Activated T-helper 17 cell treated with anti-CD3 and anti-CD28 coated beads, Interleukin-2, amount 50 U/mL, for 72 hours (primary cell): ENCODE measurements at regions not wholly inside any gene's neighbourhood (a gene's known extent, or its start where the extent isn't known, plus 50 kb on each side); places are given as distances from the start of the nearest gene placed in this dataset.

Experiments
- ATAC-seq: fragments of 150-1000 bp; cut with Tn5 transposase; replicated peaks from 2 replicates; pipeline ENCODE4 v1.10.0; 2021; ENCODE audit warnings: mild to moderate bottlenecking, moderate library complexity
- H3K27ac Mint-ChIP-seq: one replicate; pipeline ENCODE4 v1.8.0; 2022; ENCODE audit warnings: mixed read lengths
- H3K27me3 Mint-ChIP-seq: one replicate; pipeline ENCODE4 v1.8.0; 2022; ENCODE audit warnings: mixed read lengths
- H3K36me3 Mint-ChIP-seq: one replicate; pipeline ENCODE4 v1.8.0; 2022; ENCODE audit warnings: low read depth, mild to moderate bottlenecking, mixed read lengths
- H3K4me1 Mint-ChIP-seq: one replicate; pipeline ENCODE4 v1.8.0; 2022; ENCODE audit warnings: mixed read lengths
- H3K4me3 Mint-ChIP-seq: one replicate; pipeline ENCODE4 v1.8.0; 2022; ENCODE audit warnings: mild to moderate bottlenecking, mixed read lengths
- H3K9me3 Mint-ChIP-seq: one replicate; pipeline ENCODE4 v1.8.0; 2022; ENCODE audit warnings: mixed read lengths

DNA sequence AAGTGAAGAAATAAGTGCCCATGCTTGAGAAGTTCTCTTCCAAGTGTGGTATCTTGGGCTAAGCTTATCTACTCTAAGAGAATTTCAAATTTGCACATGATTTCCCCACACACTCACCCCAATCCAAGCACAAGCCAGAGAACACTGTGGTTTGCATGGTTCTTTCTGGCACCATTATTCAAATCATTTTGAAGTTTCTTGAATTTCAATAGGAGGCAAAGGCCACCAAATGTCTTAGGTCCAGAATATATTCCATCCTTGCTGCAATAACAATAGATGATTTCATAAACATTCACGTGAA is 359.7 kb downstream of the IRS2 start:
- Mint-ChIP-seq H3K9me3 (no peaks in the 10 kb centered on the region), H3K27ac (no peak overlapping the region), H3K4me3 (no peak overlapping the region), H3K4me1 (no peaks in the 10 kb centered on the region), H3K36me3 (no peaks in the 10 kb centered on the region), H3K27me3 (peaks cover 14% of the 10 kb centered on the region)
- ATAC-seq, result no peak

DNA sequence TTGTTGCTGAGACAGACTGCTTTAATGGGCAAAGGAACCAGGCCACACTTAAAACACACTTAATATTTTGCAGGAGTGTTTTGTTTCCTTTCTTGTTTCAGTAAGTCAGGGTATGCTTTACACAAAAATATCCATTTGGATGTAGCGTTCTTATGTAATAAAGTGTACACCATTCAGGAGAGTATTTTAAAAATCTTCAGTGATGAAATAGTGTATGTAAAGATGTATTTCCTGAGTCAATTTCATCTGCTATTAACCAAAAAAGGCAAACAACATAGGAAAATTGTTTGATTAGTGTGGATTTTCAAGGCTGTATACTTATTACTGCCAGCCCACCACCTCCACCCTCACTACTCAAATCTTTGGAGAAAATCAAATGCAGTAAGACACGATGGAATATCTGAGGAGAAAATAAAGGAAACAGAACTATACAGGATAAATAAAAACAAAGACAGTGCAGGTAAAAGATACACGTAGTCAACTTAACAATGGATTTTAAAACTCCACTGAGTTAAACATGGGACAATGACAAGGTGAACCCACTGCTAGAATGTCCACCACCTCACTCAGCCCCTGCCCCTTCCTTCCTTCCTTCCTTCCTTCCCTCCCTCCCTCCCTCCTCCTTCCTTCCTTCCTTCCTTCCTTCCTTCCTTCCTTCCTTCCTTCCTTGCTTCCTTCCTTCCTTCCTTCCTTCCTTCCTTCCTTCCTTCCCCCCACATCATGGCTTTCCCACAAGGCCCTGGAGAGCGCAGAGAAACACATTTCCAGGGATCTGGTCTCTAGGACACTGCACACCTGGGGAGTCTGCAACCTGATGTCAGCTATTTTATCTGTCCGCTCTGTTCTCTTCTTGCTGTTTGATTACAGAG is 360.3 kb downstream of the IRS2 start:
- no peak overlapping the region for H3K27ac Mint-ChIP-seq
- H3K9me3 Mint-ChIP-seq, result no peaks in the 10 kb centered on the region

DNA sequence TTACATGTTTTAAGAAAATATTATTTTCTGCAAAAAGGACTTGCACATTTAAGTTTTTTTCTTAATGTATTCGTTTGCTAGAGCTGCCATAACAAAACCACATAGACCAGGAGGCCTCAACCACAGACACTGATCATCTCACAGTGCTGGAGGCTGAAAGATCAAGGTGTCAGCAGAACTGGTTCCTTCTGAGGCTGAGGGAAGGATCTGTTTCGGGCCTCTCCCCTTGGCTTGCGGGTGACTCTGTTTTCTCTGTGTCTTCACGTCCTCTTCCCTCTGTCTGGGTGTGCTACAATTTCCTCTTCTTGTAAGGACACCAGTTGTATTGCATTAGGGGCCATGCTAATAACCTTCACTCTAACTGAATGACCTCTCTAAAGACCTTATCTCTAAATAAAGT is 364.2 kb downstream of the IRS2 start:
- Mint-ChIP-seq H3K4me1 (no peaks in the 10 kb centered on the region), H3K27ac (no peak overlapping the region), H3K4me3 (no peak overlapping the region), H3K9me3 (no peaks in the 10 kb centered on the region), H3K27me3 (peaks cover 12% of the 10 kb centered on the region), H3K36me3 (no peaks in the 10 kb centered on the region)
- no peak for ATAC-seq

More for the DNA sequence above, 360.3 kb downstream of the IRS2 start:
- Mint-ChIP-seq H3K4me3 (no peak overlapping the region), H3K36me3 (no peaks in the 10 kb centered on the region), H3K4me1 (no peaks in the 10 kb centered on the region), H3K27me3 (peaks cover 14% of the 10 kb centered on the region)
- no peak for ATAC-seq

DNA sequence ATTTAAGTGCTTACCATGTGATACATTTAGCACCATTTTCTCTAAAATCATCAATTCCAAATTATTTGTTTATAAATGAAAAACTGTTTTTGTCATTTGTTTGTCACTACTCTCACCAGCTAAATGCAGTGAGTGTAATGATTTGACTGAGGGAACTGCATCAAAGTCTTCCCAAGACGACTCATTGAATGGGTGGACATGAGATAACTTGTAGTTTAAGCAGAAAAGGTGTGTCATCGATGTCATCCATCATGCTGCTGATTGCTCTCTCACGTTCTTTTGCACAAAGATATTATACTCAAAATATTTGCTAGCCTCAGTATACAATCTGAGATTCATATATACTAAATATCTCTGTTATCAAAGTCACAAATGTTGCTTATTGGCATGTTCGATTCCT is 366.5 kb downstream of the IRS2 start:
- no peaks in the 10 kb centered on the region for H3K36me3 Mint-ChIP-seq
- H3K4me3 Mint-ChIP-seq, result no peak overlapping the region
- H3K9me3 Mint-ChIP-seq, result no peaks in the 10 kb centered on the region
- H3K27ac Mint-ChIP-seq, result no peak overlapping the region
- H3K27me3 Mint-ChIP-seq, result peaks cover 19% of the 10 kb centered on the region
- no peaks in the 10 kb centered on the region for H3K4me1 Mint-ChIP-seq
- ATAC-seq, result no peak

DNA sequence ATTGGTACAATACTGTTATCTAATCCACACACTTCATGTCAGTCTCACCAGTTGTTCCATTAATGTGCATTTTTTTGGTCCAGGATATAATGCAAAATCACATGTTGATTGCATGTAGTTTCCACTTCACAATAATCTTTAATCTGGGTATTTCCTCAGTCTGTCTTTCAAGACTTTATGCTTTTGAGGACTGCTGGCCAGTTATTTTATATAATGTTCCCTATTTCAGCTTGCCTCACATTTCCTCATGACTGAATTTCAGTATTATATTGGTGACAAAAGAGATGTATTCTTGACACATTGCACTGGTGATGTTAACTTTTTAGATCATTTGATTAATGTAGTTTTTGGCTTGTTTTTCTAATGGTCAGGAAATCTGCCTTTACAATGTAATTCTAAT is 368.3 kb downstream of the IRS2 start:
- H3K36me3 Mint-ChIP-seq, result no peaks in the 10 kb centered on the region
- no peaks in the 10 kb centered on the region for H3K9me3 Mint-ChIP-seq
- no peak for ATAC-seq
- H3K4me1 Mint-ChIP-seq, result no peaks in the 10 kb centered on the region
- peaks cover 25% of the 10 kb centered on the region for H3K27me3 Mint-ChIP-seq
- no peak overlapping the region for H3K4me3 Mint-ChIP-seq
- no peak overlapping the region for H3K27ac Mint-ChIP-seq

DNA sequence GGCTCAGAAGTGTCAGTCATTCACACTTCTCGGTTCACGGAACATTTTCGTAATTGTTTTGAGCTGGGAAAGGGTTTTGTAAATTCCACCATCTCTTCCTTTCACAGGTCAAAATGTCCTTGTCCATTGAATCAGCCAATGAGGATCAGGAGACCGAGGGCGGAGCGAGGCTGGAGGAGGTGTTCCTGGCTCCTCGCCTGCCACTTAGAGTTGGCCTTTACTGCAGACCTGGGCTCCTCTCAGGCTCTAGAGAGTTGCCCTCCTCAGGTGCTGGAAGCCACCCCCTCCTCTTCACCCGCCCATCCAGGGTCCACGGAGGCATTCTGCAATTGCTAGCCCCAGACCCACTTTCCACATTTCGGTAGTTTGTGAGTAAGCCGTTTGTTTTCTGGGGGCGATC is 370.4 kb downstream of the IRS2 start:
- H3K27ac Mint-ChIP-seq, result no peak overlapping the region

DNA sequence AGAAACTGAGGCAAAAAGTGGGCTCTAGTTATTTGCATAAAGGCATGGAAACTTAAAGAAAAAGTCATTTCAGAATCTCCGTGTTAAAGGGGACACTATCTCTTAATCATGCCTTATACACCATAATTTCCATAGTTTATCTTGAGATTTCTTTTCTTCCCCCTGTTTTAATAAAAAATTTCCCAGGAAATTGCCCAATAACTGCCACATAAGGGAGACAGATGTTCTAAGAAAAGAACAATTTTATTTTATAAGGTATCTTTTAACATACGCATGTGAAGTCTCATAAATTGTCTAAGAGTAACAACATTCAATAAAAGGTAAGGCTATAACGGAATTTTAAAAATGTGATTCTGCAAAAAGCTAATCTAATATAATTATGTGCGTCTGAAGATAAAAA is 371.3 kb downstream of the IRS2 start:
- no peak overlapping the region for H3K4me3 Mint-ChIP-seq
- peaks cover 23% of the 10 kb centered on the region for H3K27me3 Mint-ChIP-seq
- H3K36me3 Mint-ChIP-seq, result no peaks in the 10 kb centered on the region
- no peaks in the 10 kb centered on the region for H3K9me3 Mint-ChIP-seq
- H3K4me1 Mint-ChIP-seq, result no peaks in the 10 kb centered on the region
- no peak overlapping the region for H3K27ac Mint-ChIP-seq
- ATAC-seq, result no peak

More for the DNA sequence above, 370.4 kb downstream of the IRS2 start:
- H3K9me3 Mint-ChIP-seq, result no peaks in the 10 kb centered on the region
- no peak for ATAC-seq
- no peak overlapping the region for H3K4me3 Mint-ChIP-seq
- H3K4me1 Mint-ChIP-seq, result no peaks in the 10 kb centered on the region
- no peaks in the 10 kb centered on the region for H3K36me3 Mint-ChIP-seq
- H3K27me3 Mint-ChIP-seq, result peaks cover 23% of the 10 kb centered on the region

DNA sequence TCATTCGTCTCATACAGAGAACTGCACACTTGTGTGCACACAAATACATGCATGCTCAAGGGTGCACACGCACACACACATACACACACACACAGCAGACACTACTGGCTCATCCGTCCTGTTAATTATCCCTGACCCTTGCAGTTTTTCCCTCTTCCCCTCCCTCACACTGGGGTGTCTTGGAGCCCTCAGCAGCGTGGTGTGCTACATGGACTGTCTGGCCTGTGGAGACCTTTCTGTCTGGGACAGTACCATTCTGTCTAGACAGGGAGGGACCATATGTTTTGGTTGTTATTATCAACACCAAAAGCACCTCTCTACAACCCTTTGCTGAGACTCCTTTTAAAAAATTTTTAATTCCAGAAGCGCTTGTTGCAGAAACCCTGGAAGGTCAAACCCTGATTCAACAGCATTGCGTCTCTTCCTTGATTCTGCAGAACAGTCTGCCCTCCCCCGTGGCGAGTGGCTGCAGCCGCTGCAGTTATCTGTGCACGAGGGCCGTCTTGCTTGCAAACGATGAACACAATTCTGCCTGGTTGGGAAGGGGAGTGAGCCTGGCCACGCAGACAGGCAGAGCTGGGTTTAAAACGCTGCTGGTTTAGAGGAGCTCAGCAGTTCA is 374.0 kb downstream of the IRS2 start:
- H3K4me3 Mint-ChIP-seq, result no peak overlapping the region
- no peaks in the 10 kb centered on the region for H3K4me1 Mint-ChIP-seq
- no peak overlapping the region for H3K27ac Mint-ChIP-seq
- ATAC-seq, result no peak
- H3K27me3 Mint-ChIP-seq, result peaks cover 18% of the 10 kb centered on the region
- no peaks in the 10 kb centered on the region for H3K9me3 Mint-ChIP-seq
- no peaks in the 10 kb centered on the region for H3K36me3 Mint-ChIP-seq

DNA sequence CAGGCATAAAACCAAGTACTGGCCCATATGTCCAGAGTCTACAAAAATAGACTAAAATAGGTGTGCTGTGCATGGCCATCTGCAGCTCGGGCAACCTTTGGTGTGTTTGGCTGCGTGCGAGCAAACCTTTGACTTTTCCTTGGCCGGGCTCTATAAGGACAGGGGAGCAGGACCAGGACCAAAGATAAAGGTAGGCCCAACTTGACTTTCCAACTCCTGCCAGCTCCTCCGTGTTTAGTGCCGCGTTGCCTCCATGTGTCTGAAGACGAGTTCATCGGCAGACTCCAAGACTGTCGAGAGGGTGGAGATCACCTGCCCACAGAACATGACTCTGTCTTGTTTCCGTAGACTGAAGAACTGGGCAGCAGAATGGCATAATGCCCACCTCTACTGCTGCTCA is 375.5 kb downstream of the IRS2 start:
- Mint-ChIP-seq H3K27me3 (peaks cover 13% of the 10 kb centered on the region), H3K36me3 (no peaks in the 10 kb centered on the region), H3K27ac (no peak overlapping the region), H3K4me1 (no peaks in the 10 kb centered on the region), H3K4me3 (no peak overlapping the region), H3K9me3 (no peaks in the 10 kb centered on the region)
- no peak for ATAC-seq

DNA sequence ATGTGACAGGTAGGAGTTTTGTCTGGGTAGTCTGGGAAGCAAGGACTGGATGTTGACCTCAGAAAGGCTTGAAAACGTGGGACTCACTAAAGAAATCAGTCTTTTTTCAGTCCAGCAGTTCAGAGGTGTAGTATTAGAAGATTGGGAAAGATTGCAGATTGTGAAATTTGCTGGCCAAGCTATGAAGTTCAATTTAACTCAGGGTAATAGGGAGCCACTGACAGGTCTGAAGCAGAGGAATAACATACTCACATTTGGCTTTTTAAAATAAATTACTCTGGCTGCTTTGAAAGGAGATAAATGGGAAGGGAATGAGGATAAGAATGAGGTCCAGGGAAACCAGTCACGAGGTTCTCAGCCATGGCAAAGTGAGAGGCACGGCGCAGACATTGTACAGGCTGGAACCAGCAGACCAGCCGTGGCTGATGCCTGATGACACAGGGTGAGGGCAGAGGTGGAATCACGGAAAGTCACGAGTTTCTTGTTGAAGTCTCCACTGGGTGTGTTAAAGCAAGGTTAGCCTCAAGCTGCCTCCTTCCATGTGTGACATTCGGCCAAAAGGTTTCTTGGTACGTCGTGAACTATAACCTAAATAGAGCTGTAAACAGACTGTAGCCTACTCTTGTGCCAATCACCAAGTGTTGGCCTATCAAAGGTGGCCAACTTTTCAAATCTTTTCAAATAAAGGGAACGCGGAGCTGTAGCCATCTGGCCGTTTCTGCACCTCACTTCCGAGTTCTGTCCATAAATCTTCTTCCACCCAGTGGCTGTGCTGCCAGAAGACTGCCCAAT is 377.6 kb downstream of the IRS2 start:
- Mint-ChIP-seq H3K4me1 (no peaks in the 10 kb centered on the region), H3K36me3 (no peaks in the 10 kb centered on the region), H3K9me3 (no peaks in the 10 kb centered on the region), H3K27ac (no peak overlapping the region), H3K27me3 (peaks cover 10% of the 10 kb centered on the region), H3K4me3 (no peak overlapping the region)
- ATAC-seq, result no peak

DNA sequence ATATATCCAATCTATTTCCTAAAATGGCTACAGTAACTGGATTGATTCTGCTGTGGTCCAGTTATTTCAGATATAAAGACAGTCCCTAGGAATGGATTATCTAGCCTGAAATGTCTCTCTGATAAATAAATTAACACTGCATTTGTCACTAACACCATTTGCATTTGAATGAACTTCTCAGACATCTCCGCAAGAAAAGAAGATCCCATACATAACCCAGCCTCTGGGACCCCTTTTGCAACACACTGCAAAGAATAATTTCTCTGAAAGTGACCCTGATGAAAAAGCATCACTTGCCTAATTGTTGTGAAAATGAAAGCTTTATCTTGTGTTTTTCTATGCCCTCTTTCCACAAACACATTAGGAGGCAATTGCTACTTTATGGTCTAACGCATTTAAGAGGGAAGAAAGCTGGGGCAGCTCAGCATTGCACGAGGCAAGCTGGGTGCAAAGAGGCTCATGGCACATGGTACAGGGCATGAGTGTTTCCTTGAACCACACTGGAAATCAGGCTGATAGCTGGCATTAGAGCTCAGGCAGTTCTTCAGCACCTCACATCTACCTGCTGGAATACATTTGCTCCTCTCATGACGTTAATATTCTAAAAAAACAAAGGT is 379.9 kb downstream of the IRS2 start:
- Mint-ChIP-seq H3K4me1 (no peaks in the 10 kb centered on the region), H3K4me3 (no peak overlapping the region), H3K36me3 (no peaks in the 10 kb centered on the region), H3K27ac (no peak overlapping the region), H3K27me3 (peaks cover 3% of the 10 kb centered on the region), H3K9me3 (no peaks in the 10 kb centered on the region)
- ATAC-seq, result no peak

DNA sequence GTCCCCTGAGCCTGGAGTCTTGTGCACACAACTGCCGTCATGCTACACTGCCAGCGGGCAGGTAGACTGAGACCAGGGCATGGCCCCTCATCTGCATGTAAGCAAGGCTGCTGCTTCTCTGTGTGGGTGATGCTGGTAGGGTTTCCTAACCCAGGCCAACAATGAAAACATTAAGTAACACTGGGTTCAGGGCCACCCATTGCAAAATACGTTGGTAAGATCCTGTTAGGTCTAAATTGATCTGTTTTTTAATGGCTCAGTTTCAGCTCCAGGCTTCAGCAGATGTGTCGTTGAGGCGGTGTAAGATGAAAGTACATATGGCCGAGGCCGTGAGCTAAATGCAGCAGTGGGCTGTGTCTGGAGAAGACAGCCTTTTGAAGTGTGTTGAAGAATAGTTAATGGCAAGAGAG is 383.4 kb downstream of the IRS2 start:
- ATAC-seq, result no peak
- peaks cover 3% of the 10 kb centered on the region for H3K27me3 Mint-ChIP-seq

DNA sequence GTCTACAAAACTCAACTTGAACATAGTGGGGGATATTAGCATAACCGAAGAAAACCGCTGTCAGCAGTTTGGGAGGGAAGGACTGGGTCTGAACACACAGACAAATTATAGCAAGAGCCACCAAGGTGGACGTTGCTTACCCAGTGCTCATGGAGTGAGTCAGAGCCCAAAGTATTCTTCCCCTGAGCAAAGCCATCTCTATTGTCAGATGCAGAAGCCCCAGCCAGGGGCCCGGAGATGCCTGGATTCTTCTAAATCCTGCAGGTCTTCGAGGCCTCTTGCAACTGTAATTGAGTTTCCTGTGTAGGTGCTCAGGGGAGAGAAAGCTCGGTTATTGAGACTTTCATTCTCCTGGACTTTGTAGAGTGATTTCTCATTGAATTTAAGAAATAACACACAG is 384.5 kb downstream of the IRS2 start:
- no peaks in the 10 kb centered on the region for H3K4me1 Mint-ChIP-seq
- no peak overlapping the region for H3K27ac Mint-ChIP-seq
- no peaks in the 10 kb centered on the region for H3K36me3 Mint-ChIP-seq
- H3K9me3 Mint-ChIP-seq, result no peaks in the 10 kb centered on the region
- H3K4me3 Mint-ChIP-seq, result no peak overlapping the region
- ATAC-seq, result no peak
- H3K27me3 Mint-ChIP-seq, result no peaks in the 10 kb centered on the region

More for the DNA sequence above, 383.4 kb downstream of the IRS2 start:
- Mint-ChIP-seq H3K4me3 (no peak overlapping the region), H3K9me3 (no peaks in the 10 kb centered on the region), H3K27ac (no peak overlapping the region), H3K4me1 (no peaks in the 10 kb centered on the region), H3K36me3 (no peaks in the 10 kb centered on the region)

DNA sequence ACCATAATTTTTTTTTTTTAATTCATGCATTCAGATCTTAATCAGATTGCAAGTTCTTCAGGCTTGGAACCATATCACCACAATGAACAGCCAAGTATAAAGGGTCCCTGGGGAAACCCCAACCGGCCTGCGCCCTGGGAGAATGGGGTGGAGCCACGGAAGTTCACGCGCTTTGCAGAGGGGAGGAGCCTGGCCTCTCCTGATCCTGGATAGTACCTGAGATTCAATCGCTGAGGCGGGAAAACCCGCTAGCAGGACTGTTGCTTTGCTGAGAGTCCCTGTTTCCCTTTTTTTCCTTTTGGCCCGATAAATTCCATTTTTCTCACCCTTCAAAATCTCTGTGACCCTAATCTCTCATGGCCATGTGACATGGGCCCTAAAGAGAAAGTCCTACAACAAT is 385.1 kb downstream of the IRS2 start:
- no peak overlapping the region for H3K4me3 Mint-ChIP-seq
- no peak for ATAC-seq

More for the DNA sequence above, 385.1 kb downstream of the IRS2 start:
- Mint-ChIP-seq H3K9me3 (no peaks in the 10 kb centered on the region), H3K36me3 (no peaks in the 10 kb centered on the region), H3K4me1 (no peaks in the 10 kb centered on the region), H3K27me3 (peaks cover under 1% of the 10 kb centered on the region), H3K27ac (no peak overlapping the region)
